ENCODE measurements at regions not wholly inside any gene's neighbourhood (a gene's known extent, or its start where the extent isn't known, plus 50 kb on each side); places are given as distances from the start of the nearest gene placed in this dataset.

GRCh38 chr17:71334048-71334751 lies 786.6 kb upstream of the SOX9 start:
- DNase-seq (ENCODE audit: insufficient read length, low spot score) (no peak), FAIRE-seq (peak; percentile 28)

GRCh38 chr17:71335212-71335611 lies 785.6 kb upstream of the SOX9 start:
- no peak for DNase-seq (ENCODE audit: insufficient read length, low spot score)
- no peak for FAIRE-seq

- DNase-seq (ENCODE audit: insufficient read length, low spot score) (no peak), FAIRE-seq (no peak)
Measured at GRCh38 chr17:71337938-71338337, 782.9 kb upstream of the SOX9 start.

- no peak for FAIRE-seq
- DNase-seq (ENCODE audit: insufficient read length, low spot score), result no peak
Measured at GRCh38 chr17:71338396-71338795, 782.4 kb upstream of the SOX9 start.

GRCh38 chr17:71339206-71339605 lies 781.6 kb upstream of the SOX9 start:
- DNase-seq (ENCODE audit: insufficient read length, low spot score) (no peak), FAIRE-seq (no peak)

GRCh38 chr17:71342737-71343136 lies 778.1 kb upstream of the SOX9 start:
- no peak for FAIRE-seq
- no peak for DNase-seq (ENCODE audit: insufficient read length, low spot score)

GRCh38 chr17:71349908-71350600 lies 770.8 kb upstream of the SOX9 start:
- DNase-seq (ENCODE audit: insufficient read length, low spot score) (no peak), FAIRE-seq (peak; percentile 63)

GRCh38 chr17:71360301-71360700 lies 760.5 kb upstream of the SOX9 start:
- DNase-seq (ENCODE audit: insufficient read length, low spot score) (no peak), FAIRE-seq (no peak)

GRCh38 chr17:71361656-71362450 lies 759.0 kb upstream of the SOX9 start:
- DNase-seq (ENCODE audit: insufficient read length, low spot score), result no peak
- FAIRE-seq, result no peak

- FAIRE-seq, result no peak
- DNase-seq (ENCODE audit: insufficient read length, low spot score), result no peak
Measured at GRCh38 chr17:71363661-71364060, 757.2 kb upstream of the SOX9 start.

GRCh38 chr17:71371809-71372208 lies 749.0 kb upstream of the SOX9 start:
- FAIRE-seq, result no peak
- DNase-seq (ENCODE audit: insufficient read length, low spot score), result no peak

GRCh38 chr17:71375948-71376347 lies 744.9 kb upstream of the SOX9 start:
- FAIRE-seq (peak; percentile 26), DNase-seq (ENCODE audit: insufficient read length, low spot score) (no peak)

GRCh38 chr17:71376933-71377332 lies 743.9 kb upstream of the SOX9 start:
- FAIRE-seq, result no peak
- no peak for DNase-seq (ENCODE audit: insufficient read length, low spot score)

- peak; percentile 58 for FAIRE-seq
- no peak for DNase-seq (ENCODE audit: insufficient read length, low spot score)
Measured at GRCh38 chr17:71378036-71378435, 742.8 kb upstream of the SOX9 start.

GRCh38 chr17:71378741-71379140 lies 742.1 kb upstream of the SOX9 start:
- DNase-seq (ENCODE audit: insufficient read length, low spot score), result no peak
- FAIRE-seq, result no peak

- FAIRE-seq (no peak), DNase-seq (ENCODE audit: insufficient read length, low spot score) (no peak)
Measured at GRCh38 chr17:71379512-71379911, 741.3 kb upstream of the SOX9 start.

GRCh38 chr17:71380535-71380934 lies 740.3 kb upstream of the SOX9 start:
- FAIRE-seq, result no peak
- no peak for DNase-seq (ENCODE audit: insufficient read length, low spot score)

- DNase-seq (ENCODE audit: insufficient read length, low spot score), result no peak
- FAIRE-seq, result no peak
Measured at GRCh38 chr17:71380936-71381335, 739.9 kb upstream of the SOX9 start.

- DNase-seq (ENCODE audit: insufficient read length, low spot score), result no peak
- no peak for FAIRE-seq
Measured at GRCh38 chr17:71383091-71383490, 737.7 kb upstream of the SOX9 start.

GRCh38 chr17:71387456-71387855 lies 733.4 kb upstream of the SOX9 start:
- FAIRE-seq (no peak), DNase-seq (ENCODE audit: insufficient read length, low spot score) (no peak)

- DNase-seq (ENCODE audit: insufficient read length, low spot score) (no peak), FAIRE-seq (peak; percentile 83)
Measured at GRCh38 chr17:71392715-71393567, 727.9 kb upstream of the SOX9 start.
